H1 (cell line): ENCODE measurements at regions not wholly inside any gene's neighbourhood (a gene's known extent, or its start where the extent isn't known, plus 50 kb on each side); places are given as distances from the start of the nearest gene placed in this dataset.

Experiments used
- CTCF ChIA-PET: fragments of 300-600 bp; sonication (Branson Sonifier 250); formaldehyde crosslinking; loops from one replicate; lab custom pipeline; 2021; ENCODE audit not compliant: partially characterized antibody; lab: Charles Lee
- POLR2A ChIA-PET: fragments of 300-600 bp; sonication (Branson Sonifier 250); formaldehyde crosslinking; loops from one replicate; lab custom pipeline; 2021; ENCODE audit warnings: inconsistent platforms; ENCODE audit not compliant: partially characterized antibody; lab: Charles Lee
- DNase-seq, 2 experiments: peaks; one replicate each; pipeline versions ENCODE4 v3.0.0 to v3.0.0-alpha.2; 2010 to 2022; ENCODE audit warnings: low spot score in 2 of 2, low read depth in 1 of 2, mixed read lengths in 1 of 2
- FAIRE-seq: peaks from 2 replicates; lab custom pipeline; 2011; peaks lifted over from hg19 to GRCh38; lab: Jason Lieb, UNC
- H2AFZ ChIP-seq: 2 replicates; pipeline ENCODE4 v1.8.1; 2012; ENCODE audit warnings: low read length, inconsistent platforms
- H2AK5ac ChIP-seq: 2 replicates; pipeline ENCODE4 v1.6.1; 2013; ENCODE audit warnings: low read depth, low read length
- H2BK120ac ChIP-seq: replicated peaks from 2 replicates; pipeline ENCODE3; 2013; ENCODE audit warnings: low read depth, low read length, inconsistent platforms
- H2BK12ac ChIP-seq: 2 replicates; pipeline ENCODE4 v1.6.1; 2013; ENCODE audit warnings: low read depth, low read length
- H2BK15ac ChIP-seq: 2 replicates; pipeline ENCODE4 v1.6.1; 2013; ENCODE audit warnings: low read length
- H2BK20ac ChIP-seq: 2 replicates; pipeline ENCODE4 v1.6.1; 2013; ENCODE audit warnings: low read length
- H2BK5ac ChIP-seq: 2 replicates; pipeline ENCODE4 v1.6.1; 2013; ENCODE audit warnings: low read depth, low read length
- H3K14ac ChIP-seq: 2 replicates; pipeline ENCODE4 v1.6.1; 2013; ENCODE audit warnings: inconsistent platforms; ENCODE audit not compliant: insufficient read length
- H3K18ac ChIP-seq: 2 replicates; pipeline ENCODE4 v1.6.1; 2013; ENCODE audit warnings: low read length; ENCODE audit errors: extremely low read depth
- H3K23ac ChIP-seq: 2 replicates; pipeline ENCODE4 v1.6.1; 2013; ENCODE audit warnings: inconsistent platforms; ENCODE audit not compliant: insufficient read length
- H3K23me2 ChIP-seq: 2 replicates; pipeline ENCODE4 v1.6.1; 2013; ENCODE audit warnings: low read depth, low read length
- H3K27ac ChIP-seq: 2 replicates; pipeline ENCODE4 v1.6.1; 2011; ENCODE audit warnings: low read depth, low read length, inconsistent platforms
- H3K27me3 ChIP-seq, 4 experiments: replicated peaks in 1 of 4; 1 replicate in 1 of 4; 2 replicates in 3 of 4; pipeline versions ENCODE4 v1.6.1 to v1.8.1; 2011 to 2013; ENCODE audit warnings: low read length in 3 of 4, mild to moderate bottlenecking in 3 of 4, inconsistent platforms in 2 of 4, mixed read lengths in 2 of 4, moderate library complexity in 1 of 4; ENCODE audit not compliant: control insufficient read depth in 3 of 4, insufficient read depth in 3 of 4; ENCODE audit errors: extremely low read depth in 1 of 4
- H3K36me3 ChIP-seq, 4 experiments: 2 replicates each; pipeline versions ENCODE4 v1.6.1 to v1.8.1; 2011 to 2013; ENCODE audit warnings: mild to moderate bottlenecking in 4 of 4, low read length in 3 of 4, moderate library complexity in 2 of 4, control low read depth in 1 of 4, inconsistent platforms in 1 of 4; ENCODE audit not compliant: insufficient read depth in 4 of 4, control insufficient read depth in 2 of 4
- H3K4ac ChIP-seq: replicated peaks from 2 replicates; pipeline ENCODE3; 2013; ENCODE audit warnings: low read length, low read depth, mixed read lengths, inconsistent platforms; ENCODE audit not compliant: insufficient read length
- H3K4me1 ChIP-seq, 4 experiments: replicated peaks in 1 of 4; 1 replicate in 1 of 4; 2 replicates in 3 of 4; pipeline versions ENCODE4 v1.6.1 to v1.8.1; 2011 to 2013; ENCODE audit warnings: low read length in 3 of 4, inconsistent platforms in 2 of 4, mixed read lengths in 1 of 4; ENCODE audit not compliant: insufficient read depth in 4 of 4, control insufficient read depth in 3 of 4
- H3K4me2 ChIP-seq, 2 experiments: 2 replicates each; pipeline versions ENCODE4 v1.6.1 to v1.8.1; 2011 to 2013; ENCODE audit warnings: low read depth in 2 of 2, low read length in 2 of 2, control low read depth in 1 of 2, inconsistent platforms in 1 of 2, mild to moderate bottlenecking in 1 of 2; ENCODE audit not compliant: insufficient read depth in 1 of 2
- H3K4me3 ChIP-seq, 4 experiments: fragments of 200-600, 300-600 bp in 1 of 4; sonication (generic), shearing (Covaris generic), sonication (Bioruptor Twin) in 1 of 4; 2 replicates each; pipeline versions ENCODE4 v1.5.1 to v1.8.1; 2011 to 2016; ENCODE audit warnings: low read length in 4 of 4, low read depth in 3 of 4, control low read depth in 2 of 4, inconsistent platforms in 2 of 4, mild to moderate bottlenecking in 2 of 4, mixed read lengths in 1 of 4, moderate library complexity in 1 of 4; ENCODE audit not compliant: insufficient read depth in 2 of 4; ENCODE audit errors: extremely low read depth in 1 of 4
- H3K56ac ChIP-seq: replicated peaks from 2 replicates; pipeline ENCODE3; 2013; ENCODE audit warnings: low read depth, mild to moderate bottlenecking, mixed read lengths, low read length, inconsistent platforms; ENCODE audit not compliant: insufficient read length
- H3K79me1 ChIP-seq: 2 replicates; pipeline ENCODE4 v1.6.1; 2013; ENCODE audit warnings: low read depth, low read length, control low read depth
- H3K79me2 ChIP-seq, 2 experiments: 2 replicates each; pipeline versions ENCODE4 v1.6.1 to v1.8.1; 2012 to 2013; ENCODE audit warnings: low read length in 2 of 2, mild to moderate bottlenecking in 2 of 2, inconsistent platforms in 1 of 2; ENCODE audit not compliant: insufficient read depth in 2 of 2, control insufficient read depth in 1 of 2
- H3K9ac ChIP-seq, 4 experiments: replicated peaks in 1 of 4; 1 replicate in 1 of 4; 2 replicates in 3 of 4; pipeline versions ENCODE4 v1.6.1 to v1.8.1; 2011 to 2013; ENCODE audit warnings: low read depth in 3 of 4, low read length in 3 of 4, control low read depth in 2 of 4, mild to moderate bottlenecking in 2 of 4, moderate library complexity in 2 of 4, inconsistent platforms in 1 of 4; ENCODE audit errors: extremely low read depth in 1 of 4
- H3K9me3 ChIP-seq, 2 experiments: 2 replicates each; pipeline versions ENCODE4 v1.6.1 to v1.8.1; 2012 to 2013; ENCODE audit warnings: mild to moderate bottlenecking in 2 of 2, moderate library complexity in 2 of 2, control low read depth in 1 of 2, inconsistent platforms in 1 of 2, low read depth in 1 of 2, low read length in 1 of 2, mixed read lengths in 1 of 2; ENCODE audit not compliant: insufficient read depth in 2 of 2
- H4K20me1 ChIP-seq, 2 experiments: replicated peaks in 1 of 2; 2 replicates each; pipeline versions ENCODE3 to v1.8.1; 2011 to 2013; ENCODE audit warnings: inconsistent platforms in 2 of 2, low read length in 2 of 2, mild to moderate bottlenecking in 1 of 2; ENCODE audit not compliant: insufficient read depth in 2 of 2, control insufficient read depth in 1 of 2
- H4K5ac ChIP-seq: 2 replicates; pipeline ENCODE4 v1.6.1; 2013; ENCODE audit warnings: low read length, low read depth, mixed read lengths, inconsistent platforms; ENCODE audit not compliant: insufficient read length
- H4K8ac ChIP-seq: 2 replicates; pipeline ENCODE4 v1.8.0; 2013; ENCODE audit warnings: mild to moderate bottlenecking, moderate library complexity, low read length, inconsistent platforms; ENCODE audit not compliant: insufficient read depth; ENCODE audit errors: extremely low read depth
- H4K91ac ChIP-seq: replicated peaks from 2 replicates; pipeline ENCODE3; 2013; ENCODE audit warnings: low read length, mixed read lengths, inconsistent platforms; ENCODE audit not compliant: insufficient read length
- TBP ChIP-seq: IDR thresholded peaks from 2 replicates; pipeline ENCODE4 v1.6.1; 2011; ENCODE audit warnings: low read depth, low read length, improper control_type of control experiment
- WGBS, 2 experiments: shearing (Covaris generic) in 1 of 2; methylation state at CpG; one replicate each; pipeline versions ENCODE4 v1.1.6 to v1.1.7; 2013 to 2015; ENCODE audit warnings: low lambda C conversion rate in 2 of 2, mixed read lengths in 2 of 2, inconsistent platforms in 1 of 2, low coverage in 1 of 2, missing lambda C conversion rate in 1 of 2; ENCODE audit not compliant: insufficient replicate concordance in 2 of 2, insufficient coverage in 1 of 2, insufficient read length in 1 of 2; ENCODE audit errors: extremely low coverage in 1 of 2, missing lambda C conversion rate in 1 of 2; 5-methylcytosine and 5-hydroxymethylcytosine counted together

GRCh38 chr5:21661184-21661583 is 1192.0 kb downstream of the CDH12 start:
- Histone ChIP-seq H3K9me3 (peaks cover 3 to 8% of the 10 kb centered on the region in 2 experiments; a peak in 2 of 4 replicates), H3K9ac (no peak overlapping the region), H3K36me3 (no peaks in the 10 kb centered on the region), H3K79me2 (no peaks in the 10 kb centered on the region), H2BK15ac (no peak overlapping the region), H2AFZ (no peak overlapping the region), H3K79me1 (no peaks in the 10 kb centered on the region), H4K8ac (no peak overlapping the region), H3K27me3 (no peaks in the 10 kb centered on the region), H3K56ac (no peak overlapping the region), H2BK12ac (no peak overlapping the region), H4K20me1 (no peaks in the 10 kb centered on the region), H3K4me3 (no peak overlapping the region), H4K5ac (no peak overlapping the region), H2BK20ac (no peak overlapping the region), H4K91ac (no peak overlapping the region), H3K4me2 (no peak overlapping the region), H3K18ac (no peak overlapping the region), H3K27ac (no peak overlapping the region), H3K4me1 (no peaks in the 10 kb centered on the region), H3K23ac (no peak overlapping the region), H3K23me2 (no peaks in the 10 kb centered on the region), H2AK5ac (no peak overlapping the region), H2BK5ac (no peak overlapping the region), H3K14ac (no peak overlapping the region), H2BK120ac (no peak overlapping the region), H3K4ac (no peak overlapping the region)
- FAIRE-seq (no peak), DNase-seq (no peak)
- TF ChIP-seq TBP = no peak
- ChIA-PET CTCF (no interaction called here), POLR2A (no interaction called here)
- WGBS, 2 experiments = 89% methylated on average over 2 of the region's 2 CpGs; no CpG with 5 or more reads in 1 of the 2 experiments
